Mesendoderm (in vitro differentiated cells): ENCODE measurements at regions not wholly inside any gene's neighbourhood (a gene's known extent, or its start where the extent isn't known, plus 50 kb on each side); places are given as distances from the start of the nearest gene placed in this dataset.
"Not testable (repeated sequence)": the region's sequence is repeated elsewhere in the genome, so short reads cannot be mapped to it uniquely, and the experiment has no call there.

Experiments used
- DNase-seq: peaks from one replicate; pipeline ENCODE4 v3.0.0; 2013
- H2AK5ac ChIP-seq: 2 replicates; pipeline ENCODE4 v1.6.1; 2013; ENCODE audit warnings: low read length, inconsistent platforms
- H2BK120ac ChIP-seq: 2 replicates; pipeline ENCODE4 v1.6.1; 2013; ENCODE audit warnings: low read depth, mild to moderate bottlenecking, low read length, moderate library complexity, mixed read lengths
- H2BK15ac ChIP-seq: replicated peaks from 2 replicates; pipeline ENCODE4 v1.6.1; 2013; ENCODE audit warnings: low read depth, mild to moderate bottlenecking, moderate library complexity
- H2BK5ac ChIP-seq: 2 replicates; pipeline ENCODE4 v1.6.1; 2013; ENCODE audit warnings: low read length, inconsistent platforms
- H3K18ac ChIP-seq: 2 replicates; pipeline ENCODE4 v1.6.1; 2013; ENCODE audit warnings: mild to moderate bottlenecking, low read length, mixed read lengths
- H3K23ac ChIP-seq: one replicate; pipeline ENCODE4 v1.6.1; 2013; ENCODE audit warnings: low read length
- H3K27ac ChIP-seq: 2 replicates; pipeline ENCODE4 v1.5.1; 2013; ENCODE audit warnings: low read depth, mild to moderate bottlenecking, inconsistent platforms, low read length, moderate library complexity
- H3K27me3 ChIP-seq: 2 replicates; pipeline ENCODE4 v1.6.1; 2013; ENCODE audit warnings: low read length, control low read depth, mild to moderate bottlenecking, inconsistent platforms; ENCODE audit not compliant: insufficient read depth, poor library complexity
- H3K36me3 ChIP-seq: 2 replicates; pipeline ENCODE4 v1.6.1; 2013; ENCODE audit warnings: low read length, inconsistent platforms; ENCODE audit not compliant: control insufficient read depth, insufficient read depth
- H3K4ac ChIP-seq: one replicate; pipeline ENCODE4 v1.6.1; 2013; ENCODE audit warnings: low read depth, mild to moderate bottlenecking, low read length, moderate library complexity
- H3K4me1 ChIP-seq: 2 replicates; pipeline ENCODE4 v1.6.1; 2013; ENCODE audit warnings: low read depth, low read length, inconsistent platforms; ENCODE audit not compliant: control insufficient read depth
- H3K4me2 ChIP-seq: 2 replicates; pipeline ENCODE4 v1.6.1; 2013; ENCODE audit warnings: low read length
- H3K4me3 ChIP-seq: 2 replicates; pipeline ENCODE4 v1.5.1; 2013; ENCODE audit warnings: mild to moderate bottlenecking, low read length
- H3K56ac ChIP-seq: one replicate; pipeline ENCODE4 v1.6.1; 2013; ENCODE audit warnings: low read length
- H3K79me1 ChIP-seq: 2 replicates; pipeline ENCODE4 v1.6.1; 2013; ENCODE audit warnings: low read length, inconsistent platforms
- H3K79me2 ChIP-seq: 2 replicates; pipeline ENCODE4 v1.6.1; 2013; ENCODE audit warnings: mild to moderate bottlenecking, low read length; ENCODE audit not compliant: control insufficient read depth, insufficient read depth
- H3K9ac ChIP-seq: 2 replicates; pipeline ENCODE4 v1.6.1; 2013; ENCODE audit warnings: low read length, inconsistent platforms
- H4K5ac ChIP-seq: one replicate; pipeline ENCODE4 v1.6.1; 2013; ENCODE audit warnings: low read length
- H4K8ac ChIP-seq: one replicate; pipeline ENCODE4 v1.6.1; 2013; ENCODE audit warnings: low read depth, mild to moderate bottlenecking, control low read depth, low read length, moderate library complexity
- WGBS: extraction: QIAGEN DNeasy Blood & Tissue Kit; methylation state at CpG from one replicate; pipeline ENCODE4 v1.1.7; 2013; ENCODE audit warnings: low lambda C conversion rate, missing lambda C conversion rate; ENCODE audit not compliant: insufficient coverage; ENCODE audit errors: extremely low coverage; 5-methylcytosine and 5-hydroxymethylcytosine counted together

DNA sequence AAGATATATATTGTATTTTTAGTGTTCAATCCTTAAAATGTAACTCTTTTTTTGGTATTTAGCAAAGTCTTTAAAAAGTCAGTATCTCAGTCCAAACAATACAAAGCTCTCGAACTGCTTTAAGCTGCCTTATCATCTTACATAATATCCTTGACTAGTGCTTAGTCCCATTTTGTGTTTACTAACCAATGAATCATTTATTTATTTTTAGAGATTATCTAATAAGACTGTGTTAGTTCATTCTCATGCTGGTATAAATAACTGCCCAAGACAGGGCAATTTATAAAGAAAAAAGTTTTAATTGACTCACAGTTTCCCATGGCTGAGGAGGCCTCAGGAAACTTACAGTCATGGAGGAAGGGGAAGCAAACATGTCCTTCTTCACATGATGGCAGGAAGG, 248.3 kb upstream of the KYNU start:
- H3K56ac ChIP-seq: no peak overlapping the region
- H3K4me2 ChIP-seq: no peak overlapping the region
- H3K23ac ChIP-seq: no peak overlapping the region
- no peak for DNase-seq
- no peak overlapping the region for H3K9ac ChIP-seq
- no peaks in the 10 kb centered on the region for H3K4me1 ChIP-seq
- H2BK15ac ChIP-seq: no peak overlapping the region
- H3K79me2 ChIP-seq: no peaks in the 10 kb centered on the region
- H3K27ac ChIP-seq: no peak overlapping the region
- H3K36me3 ChIP-seq: no peaks in the 10 kb centered on the region
- H3K4me3 ChIP-seq: no peak overlapping the region
- H4K5ac ChIP-seq: no peak overlapping the region
- H3K79me1 ChIP-seq: no peaks in the 10 kb centered on the region
- no peak overlapping the region for H4K8ac ChIP-seq
- no peak overlapping the region for H2BK5ac ChIP-seq
- H2AK5ac ChIP-seq: no peak overlapping the region
- WGBS: no CpG with 5 or more reads among the region's 1 CpG
- no peaks in the 10 kb centered on the region for H3K27me3 ChIP-seq
- H3K4ac ChIP-seq: no peak overlapping the region
- no peak overlapping the region for H2BK120ac ChIP-seq
- H3K18ac ChIP-seq: no peak overlapping the region

DNA sequence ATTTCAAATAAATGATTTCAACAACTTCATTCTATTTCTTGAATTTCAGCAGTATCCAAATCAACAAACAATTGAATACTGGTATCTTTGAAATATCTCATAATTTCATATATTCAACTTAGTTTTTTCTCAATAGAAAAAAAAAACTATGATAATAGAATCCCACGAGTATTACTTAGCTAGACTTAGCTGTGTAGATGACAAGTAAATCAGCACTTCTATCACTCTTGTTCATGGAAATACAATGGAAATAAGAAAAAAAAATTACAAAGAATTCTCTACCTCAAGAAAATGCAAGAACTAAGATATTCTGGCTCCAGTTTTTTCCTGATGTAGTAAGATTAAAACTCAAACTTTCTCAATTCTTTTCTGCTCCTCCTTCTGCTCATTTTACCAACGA, 256.2 kb upstream of the KYNU start:
- H3K4me3 ChIP-seq: no peak overlapping the region
- H3K23ac ChIP-seq: no peak overlapping the region
- no peak overlapping the region for H3K56ac ChIP-seq
- H3K9ac ChIP-seq: no peak overlapping the region
- H2BK120ac ChIP-seq: no peak overlapping the region
- WGBS: no CpG with 5 or more reads among the region's 2 CpGs
- no peak overlapping the region for H3K4me2 ChIP-seq
- no peak overlapping the region for H3K27ac ChIP-seq
- H3K18ac ChIP-seq: no peak overlapping the region
- H3K4me1 ChIP-seq: no peaks in the 10 kb centered on the region
- H3K36me3 ChIP-seq: no peaks in the 10 kb centered on the region
- H3K79me1 ChIP-seq: no peaks in the 10 kb centered on the region
- DNase-seq: no peak
- no peaks in the 10 kb centered on the region for H3K27me3 ChIP-seq
- H2BK15ac ChIP-seq: no peak overlapping the region
- no peak overlapping the region for H4K5ac ChIP-seq
- no peak overlapping the region for H2AK5ac ChIP-seq
- no peak overlapping the region for H2BK5ac ChIP-seq
- H3K79me2 ChIP-seq: no peaks in the 10 kb centered on the region
- no peak overlapping the region for H4K8ac ChIP-seq
- no peak overlapping the region for H3K4ac ChIP-seq

DNA sequence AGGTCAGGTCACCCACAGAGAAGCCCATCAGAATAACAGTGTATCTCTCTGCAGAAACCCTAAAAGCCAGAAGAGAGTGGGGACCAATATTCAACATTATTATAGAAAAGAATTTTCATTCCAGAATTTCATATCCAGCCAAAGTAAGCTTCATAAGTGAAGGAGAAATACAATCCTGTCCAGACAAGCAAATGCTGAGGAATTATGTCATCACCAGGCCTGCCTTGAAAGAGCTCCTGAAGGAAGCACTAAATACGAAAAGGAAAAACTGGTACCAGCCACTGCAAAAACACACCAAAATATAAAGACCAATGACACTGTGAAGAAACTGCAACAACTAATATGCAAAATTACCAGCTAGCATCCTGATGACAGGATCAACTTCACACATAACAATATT, 260.0 kb upstream of the KYNU start:
- Histone ChIP-seq H2BK120ac (no peak overlapping the region), H2AK5ac (no peak overlapping the region), H3K36me3 (no peaks in the 10 kb centered on the region), H4K5ac (no peak overlapping the region), H2BK15ac (no peak overlapping the region), H3K23ac (no peak overlapping the region), H3K27ac (no peak overlapping the region), H3K4me1 (no peaks in the 10 kb centered on the region), H3K18ac (no peak overlapping the region), H3K56ac (no peak overlapping the region), H3K79me1 (no peaks in the 10 kb centered on the region), H3K27me3 (no peaks in the 10 kb centered on the region), H3K4ac (no peak overlapping the region), H4K8ac (no peak overlapping the region), H3K4me3 (no peak overlapping the region), H2BK5ac (no peak overlapping the region), H3K79me2 (no peaks in the 10 kb centered on the region), H3K9ac (no peak overlapping the region), H3K4me2 (no peak overlapping the region)
- DNase-seq: no peak
- WGBS: no CpG with 5 or more reads among the region's 1 CpG

- Histone ChIP-seq H2BK5ac (no peak overlapping the region), H3K27ac (no peak overlapping the region), H3K23ac (no peak overlapping the region), H3K79me2 (no peaks in the 10 kb centered on the region), H2BK15ac (no peak overlapping the region), H4K8ac (no peak overlapping the region), H4K5ac (no peak overlapping the region), H3K4me1 (no peaks in the 10 kb centered on the region), H3K27me3 (no peaks in the 10 kb centered on the region), H3K9ac (no peak overlapping the region), H3K4me2 (no peak overlapping the region), H3K18ac (no peak overlapping the region), H2AK5ac (no peak overlapping the region), H3K4ac (no peak overlapping the region), H3K56ac (no peak overlapping the region), H3K4me3 (no peak overlapping the region), H3K79me1 (no peaks in the 10 kb centered on the region), H3K36me3 (no peaks in the 10 kb centered on the region), H2BK120ac (no peak overlapping the region)
- WGBS: no CpG with 5 or more reads among the region's 9 CpGs
- no peak for DNase-seq
These were observed 261.6 kb upstream of the KYNU start for GRCh38 chr2:142615876-142616275.

GRCh38 chr2:142613193-142613592, 264.3 kb upstream of the KYNU start:
- not testable (repeated sequence) for H4K8ac ChIP-seq, H3K9ac ChIP-seq, H3K4ac ChIP-seq, H3K27me3 ChIP-seq, DNase-seq, H2BK5ac ChIP-seq, H3K79me2 ChIP-seq, H3K79me1 ChIP-seq, H3K27ac ChIP-seq, H3K4me3 ChIP-seq, H3K23ac ChIP-seq, H2BK120ac ChIP-seq, H3K18ac ChIP-seq, H2BK15ac ChIP-seq, H4K5ac ChIP-seq, H3K4me1 ChIP-seq, H2AK5ac ChIP-seq, H3K56ac ChIP-seq, H3K4me2 ChIP-seq, H3K36me3 ChIP-seq
- WGBS: no CpG with 5 or more reads among the region's 17 CpGs

DNA sequence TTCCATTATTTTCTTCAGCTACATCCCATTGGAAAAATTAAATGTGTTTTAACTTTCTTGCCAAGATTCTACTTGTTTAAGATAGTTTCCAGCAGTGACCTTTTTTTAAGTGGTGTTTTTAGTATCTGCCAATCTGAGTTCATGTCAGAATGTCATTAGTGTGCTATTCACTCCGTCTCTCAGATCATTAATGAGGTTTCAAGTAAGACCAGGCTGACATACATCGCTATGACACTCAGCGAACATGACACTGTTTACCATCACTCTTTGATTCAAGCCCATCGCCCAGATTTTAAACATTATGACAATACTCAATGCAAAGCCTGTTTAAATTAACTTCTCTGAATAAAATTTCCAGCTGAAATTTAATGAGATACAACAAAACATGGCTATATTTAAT, 272.0 kb upstream of the KYNU start:
- Histone ChIP-seq H4K5ac (no peak overlapping the region), H3K79me1 (no peaks in the 10 kb centered on the region), H3K56ac (no peak overlapping the region), H2BK5ac (no peak overlapping the region), H3K23ac (no peak overlapping the region), H2BK120ac (no peak overlapping the region), H3K4me3 (no peak overlapping the region), H3K18ac (no peak overlapping the region), H3K79me2 (no peaks in the 10 kb centered on the region), H3K27ac (no peak overlapping the region), H2AK5ac (no peak overlapping the region), H3K4me1 (no peaks in the 10 kb centered on the region), H3K36me3 (no peaks in the 10 kb centered on the region), H3K4me2 (no peak overlapping the region), H3K9ac (no peak overlapping the region), H2BK15ac (no peak overlapping the region), H3K4ac (no peak overlapping the region), H3K27me3 (no peaks in the 10 kb centered on the region), H4K8ac (no peak overlapping the region)
- WGBS: no CpG with 5 or more reads among the region's 4 CpGs
- no peak for DNase-seq
